ENCODE measurements at regions not wholly inside any gene's neighbourhood (a gene's known extent, or its start where the extent isn't known, plus 50 kb on each side); places are given as distances from the start of the nearest gene placed in this dataset.

GRCh38 chr13:78430166-78430791 lies 173.1 kb downstream of the POU4F1 start:
- BruUV-seq (replicated peaks) = no TSS peak
- ChIA-PET CTCF (no interaction called here), POLR2A (ENCODE audit: unreplicated experiment) (no interaction called here)
- Histone ChIP-seq H3K9ac (ENCODE audit: low read length) (no peak overlapping the region), H3K36me3 (ENCODE audit: low read depth, low read length) (no peaks in the 10 kb centered on the region), H3K27me3 (ENCODE audit: low read length) (peaks cover 23% of the 10 kb centered on the region), H3K9me3 (ENCODE audit: low read length) (no peaks in the 10 kb centered on the region), H3K4me1 (ENCODE audit: insufficient read depth, low read length) (no peaks in the 10 kb centered on the region), H3F3A (ENCODE audit: low read length, unreplicated experiment) (no peaks in the 10 kb centered on the region), H4K20me1 (ENCODE audit: low read length) (no peaks in the 10 kb centered on the region), H3K27ac (ENCODE audit: low read length) (no peak overlapping the region), H3K4me3 (ENCODE audit: low read length) (no peak overlapping the region), H3K9me2 (replicated peaks; ENCODE audit: low read length) (no peaks in the 10 kb centered on the region), H3K4me2 (ENCODE audit: low read length) (no peak overlapping the region), H3K79me2 (ENCODE audit: low read length) (no peaks in the 10 kb centered on the region), H2AFZ (ENCODE audit: low read length) (no peak overlapping the region)
- intact Hi-C loops (cut with micrococcal nuclease) = no loop called here
- no peak for ATAC-seq
- no peak for DNase-seq
- TF ChIP-seq EZH2phosphoT487 (IDR thresholded peaks at IDR 0.05; ENCODE audit: borderline replicate concordance, low read length) = no peak
- no peak for TF ChIP-seq CTCF (conservative IDR thresholded peaks at IDR 0.05; ENCODE audit: low read depth, low read length)
- no peak for TF ChIP-seq EZH2 (IDR thresholded peaks at IDR 0.05; ENCODE audit: low read length, unreplicated experiment)

GRCh38 chr13:78428646-78429045 lies 174.7 kb downstream of the POU4F1 start:
- TF ChIP-seq CTCF (conservative IDR thresholded peaks at IDR 0.05; ENCODE audit: low read depth, low read length) (no peak), EZH2phosphoT487 (IDR thresholded peaks at IDR 0.05; ENCODE audit: borderline replicate concordance, low read length) (no peak), EZH2 (IDR thresholded peaks at IDR 0.05; ENCODE audit: low read length, unreplicated experiment) (no peak)
- DNase-seq (no peak), ATAC-seq (no peak)
- ChIA-PET CTCF (no interaction called here), POLR2A (ENCODE audit: unreplicated experiment) (no interaction called here)
- Histone ChIP-seq H3F3A (ENCODE audit: low read length, unreplicated experiment) (no peaks in the 10 kb centered on the region), H3K79me2 (ENCODE audit: low read length) (no peaks in the 10 kb centered on the region), H3K4me1 (ENCODE audit: insufficient read depth, low read length) (no peaks in the 10 kb centered on the region), H4K20me1 (ENCODE audit: low read length) (no peaks in the 10 kb centered on the region), H3K9ac (ENCODE audit: low read length) (no peak overlapping the region), H3K4me3 (ENCODE audit: low read length) (no peak overlapping the region), H3K27me3 (ENCODE audit: low read length) (peaks cover 23% of the 10 kb centered on the region), H3K27ac (ENCODE audit: low read length) (no peak overlapping the region), H3K9me2 (replicated peaks; ENCODE audit: low read length) (no peaks in the 10 kb centered on the region), H3K9me3 (ENCODE audit: low read length) (no peaks in the 10 kb centered on the region), H2AFZ (ENCODE audit: low read length) (no peak overlapping the region), H3K36me3 (ENCODE audit: low read depth, low read length) (no peaks in the 10 kb centered on the region), H3K4me2 (ENCODE audit: low read length) (no peak overlapping the region)
- intact Hi-C loops (cut with micrococcal nuclease) = no loop called here
- no TSS peak for BruUV-seq (replicated peaks)

- Histone ChIP-seq H3K4me2 (ENCODE audit: low read length) (no peak overlapping the region), H2AFZ (ENCODE audit: low read length) (no peak overlapping the region), H3K4me3 (ENCODE audit: low read length) (no peak overlapping the region), H3K79me2 (ENCODE audit: low read length) (no peaks in the 10 kb centered on the region), H3K27me3 (ENCODE audit: low read length) (peaks cover 13% of the 10 kb centered on the region), H3K9me2 (replicated peaks; ENCODE audit: low read length) (no peaks in the 10 kb centered on the region), H3K27ac (ENCODE audit: low read length) (no peak overlapping the region), H3K4me1 (ENCODE audit: insufficient read depth, low read length) (no peaks in the 10 kb centered on the region), H4K20me1 (ENCODE audit: low read length) (no peaks in the 10 kb centered on the region), H3K9me3 (ENCODE audit: low read length) (no peaks in the 10 kb centered on the region), H3F3A (ENCODE audit: low read length, unreplicated experiment) (no peaks in the 10 kb centered on the region), H3K9ac (ENCODE audit: low read length) (no peak overlapping the region), H3K36me3 (ENCODE audit: low read depth, low read length) (no peaks in the 10 kb centered on the region)
- CTCF ChIA-PET = no interaction called here
- no peak for ATAC-seq
- no TSS peak for BruUV-seq (replicated peaks)
- DNase-seq = no peak
- POLR2A ChIA-PET (ENCODE audit: unreplicated experiment) = no interaction called here
- intact Hi-C loops (cut with micrococcal nuclease) = no loop called here
- TF ChIP-seq EZH2phosphoT487 (IDR thresholded peaks at IDR 0.05; ENCODE audit: borderline replicate concordance, low read length) (no peak), EZH2 (IDR thresholded peaks at IDR 0.05; ENCODE audit: low read length, unreplicated experiment) (no peak), CTCF (conservative IDR thresholded peaks at IDR 0.05; ENCODE audit: low read depth, low read length) (no peak)
Measured at GRCh38 chr13:78426183-78426582, 177.2 kb downstream of the POU4F1 start.
